Glutamatergic neuron (in vitro differentiated cells): ENCODE measurements at regions not wholly inside any gene's neighbourhood (a gene's known extent, or its start where the extent isn't known, plus 50 kb on each side); places are given as distances from the start of the nearest gene placed in this dataset.

Source experiments
- DNase-seq: peaks from one replicate; pipeline ENCODE4 v3.0.0; 2022
- H3K27ac Mint-ChIP-seq: one replicate; pipeline ENCODE4 v1.8.0; 2020; ENCODE audit warnings: mild to moderate bottlenecking, mixed read lengths, inconsistent platforms; ENCODE audit not compliant: unreplicated experiment
- H3K27me3 Mint-ChIP-seq: one replicate; pipeline ENCODE4 v1.8.0; 2020; ENCODE audit warnings: mild to moderate bottlenecking, moderate library complexity, mixed read lengths, inconsistent platforms; ENCODE audit not compliant: unreplicated experiment
- H3K36me3 Mint-ChIP-seq: one replicate; pipeline ENCODE4 v1.8.0; 2020; ENCODE audit warnings: mild to moderate bottlenecking, mixed read lengths, inconsistent platforms; ENCODE audit not compliant: unreplicated experiment
- H3K4me1 Mint-ChIP-seq: one replicate; pipeline ENCODE4 v1.8.0; 2020; ENCODE audit warnings: mild to moderate bottlenecking, low read depth, mixed read lengths, inconsistent platforms; ENCODE audit not compliant: unreplicated experiment
- H3K4me3 Mint-ChIP-seq: one replicate; pipeline ENCODE4 v1.8.0; 2020; ENCODE audit warnings: mild to moderate bottlenecking, mixed read lengths, inconsistent platforms; ENCODE audit not compliant: unreplicated experiment
- H3K9me3 Mint-ChIP-seq: one replicate; pipeline ENCODE4 v1.8.0; 2020; ENCODE audit warnings: mild to moderate bottlenecking, moderate library complexity, mixed read lengths, inconsistent platforms; ENCODE audit not compliant: unreplicated experiment
- CTCF ChIP-seq: fragments of 200-600 bp; sonication (generic); IDR thresholded peaks from one replicate; pipeline ENCODE4 v1.5.0; 2021; ENCODE audit not compliant: partially characterized antibody, unreplicated experiment

GRCh38 chr4:162272215-162272614 lies 108.4 kb upstream of the FSTL5 start:
- no peak for TF ChIP-seq CTCF
- no peak for DNase-seq
- H3K4me1 Mint-ChIP-seq, result no peaks in the 10 kb centered on the region
- no peaks in the 10 kb centered on the region for H3K9me3 Mint-ChIP-seq
- H3K36me3 Mint-ChIP-seq, result no peaks in the 10 kb centered on the region
- H3K27me3 Mint-ChIP-seq, result no peaks in the 10 kb centered on the region
- no peak overlapping the region for H3K4me3 Mint-ChIP-seq
- H3K27ac Mint-ChIP-seq, result no peak overlapping the region

GRCh38 chr4:162268911-162269310 lies 105.1 kb upstream of the FSTL5 start:
- H3K9me3 Mint-ChIP-seq, result peaks cover 2% of the 10 kb centered on the region
- H3K4me3 Mint-ChIP-seq, result no peak overlapping the region
- no peaks in the 10 kb centered on the region for H3K4me1 Mint-ChIP-seq

GRCh38 chr4:162265802-162266201 lies 102.0 kb upstream of the FSTL5 start:
- no peak for DNase-seq
- no peak overlapping the region for H3K27ac Mint-ChIP-seq
- no peak overlapping the region for H3K4me3 Mint-ChIP-seq
- peaks cover 11% of the 10 kb centered on the region for H3K36me3 Mint-ChIP-seq
- peaks cover 2% of the 10 kb centered on the region for H3K9me3 Mint-ChIP-seq
- no peak for TF ChIP-seq CTCF
- no peaks in the 10 kb centered on the region for H3K27me3 Mint-ChIP-seq
- H3K4me1 Mint-ChIP-seq, result no peaks in the 10 kb centered on the region

More at GRCh38 chr4:162268911-162269310, 105.1 kb upstream of the FSTL5 start:
- TF ChIP-seq CTCF, result no peak
- Mint-ChIP-seq H3K36me3 (peaks cover 9% of the 10 kb centered on the region), H3K27me3 (no peaks in the 10 kb centered on the region), H3K27ac (no peak overlapping the region)
- DNase-seq, result no peak

GRCh38 chr4:162245051-162245450 lies 81.3 kb upstream of the FSTL5 start:
- Mint-ChIP-seq H3K27me3 (no peaks in the 10 kb centered on the region), H3K4me3 (no peak overlapping the region), H3K9me3 (no peaks in the 10 kb centered on the region), H3K4me1 (no peaks in the 10 kb centered on the region), H3K36me3 (no peaks in the 10 kb centered on the region), H3K27ac (no peak overlapping the region)
- TF ChIP-seq CTCF, result no peak
- no peak for DNase-seq

- Mint-ChIP-seq H3K4me1 (no peaks in the 10 kb centered on the region), H3K4me3 (no peak overlapping the region), H3K9me3 (no peaks in the 10 kb centered on the region), H3K27me3 (no peaks in the 10 kb centered on the region), H3K36me3 (no peaks in the 10 kb centered on the region), H3K27ac (no peak overlapping the region)
- DNase-seq, result no peak
- TF ChIP-seq CTCF, result no peak
These were observed 78.1 kb upstream of the FSTL5 start for GRCh38 chr4:162241857-162242256.
